Retinal pigment epithelial cell (primary cell): ENCODE measurements at regions not wholly inside any gene's neighbourhood (a gene's known extent, or its start where the extent isn't known, plus 50 kb on each side); places are given as distances from the start of the nearest gene placed in this dataset.
"Not testable (repeated sequence)": the region's sequence is repeated elsewhere in the genome, so short reads cannot be mapped to it uniquely, and the experiment has no call there.

Experiments used
- DNase-seq: peaks from one replicate; pipeline ENCODE4 v3.0.0-alpha.2; 2010; ENCODE audit warnings: low read depth
- H3K4me3 ChIP-seq: 2 replicates; pipeline ENCODE4 v1.5.1; 2011; ENCODE audit warnings: mild to moderate bottlenecking, low read length, control low read depth, moderate library complexity
- CTCF ChIP-seq: conservative IDR thresholded peaks from 2 replicates; pipeline ENCODE4 v1.5.1; 2011; ENCODE audit warnings: low read depth, low read length, control low read depth, inconsistent platforms

GRCh38 chr2:136314240-136314639, 196.3 kb upstream of the CXCR4 start:
- TF ChIP-seq CTCF = no peak
- no peak for DNase-seq
- no peak overlapping the region for H3K4me3 ChIP-seq

GRCh38 chr2:136312568-136312967, 194.6 kb upstream of the CXCR4 start:
- DNase-seq = not testable (repeated sequence)

GRCh38 chr2:136310797-136311603, 193.1 kb upstream of the CXCR4 start:
- H3K4me3 ChIP-seq = no peak overlapping the region
- no peak for DNase-seq
- TF ChIP-seq CTCF = no peak

More at GRCh38 chr2:136312568-136312967, 194.6 kb upstream of the CXCR4 start:
- H3K4me3 ChIP-seq = not testable (repeated sequence)

GRCh38 chr2:136310005-136310495, 192.1 kb upstream of the CXCR4 start:
- no peak overlapping the region for H3K4me3 ChIP-seq
- no peak for TF ChIP-seq CTCF
- DNase-seq = no peak

GRCh38 chr2:136308611-136309010, 190.7 kb upstream of the CXCR4 start:
- H3K4me3 ChIP-seq = no peak overlapping the region
- no peak for DNase-seq
- no peak for TF ChIP-seq CTCF

- TF ChIP-seq CTCF = no peak
- DNase-seq = no peak
- no peak overlapping the region for H3K4me3 ChIP-seq
These were observed 188.9 kb upstream of the CXCR4 start for GRCh38 chr2:136306836-136307235.

GRCh38 chr2:136305517-136306192, 187.7 kb upstream of the CXCR4 start:
- H3K4me3 ChIP-seq = no peak overlapping the region
- TF ChIP-seq CTCF = no peak

More at GRCh38 chr2:136305517-136306192, 187.7 kb upstream of the CXCR4 start:
- no peak for DNase-seq
